GM18909 (cell line): ENCODE measurements at regions not wholly inside any gene's neighbourhood (a gene's known extent, or its start where the extent isn't known, plus 50 kb on each side); places are given as distances from the start of the nearest gene placed in this dataset.

Experiments used
- ATAC-seq: cut with Tn5 transposase; IDR thresholded peaks from one replicate; pipeline ENCODE4 v1.9.1; 2021; ENCODE audit warnings: mild to moderate bottlenecking; ENCODE audit not compliant: unreplicated experiment, poor library complexity

DNA sequence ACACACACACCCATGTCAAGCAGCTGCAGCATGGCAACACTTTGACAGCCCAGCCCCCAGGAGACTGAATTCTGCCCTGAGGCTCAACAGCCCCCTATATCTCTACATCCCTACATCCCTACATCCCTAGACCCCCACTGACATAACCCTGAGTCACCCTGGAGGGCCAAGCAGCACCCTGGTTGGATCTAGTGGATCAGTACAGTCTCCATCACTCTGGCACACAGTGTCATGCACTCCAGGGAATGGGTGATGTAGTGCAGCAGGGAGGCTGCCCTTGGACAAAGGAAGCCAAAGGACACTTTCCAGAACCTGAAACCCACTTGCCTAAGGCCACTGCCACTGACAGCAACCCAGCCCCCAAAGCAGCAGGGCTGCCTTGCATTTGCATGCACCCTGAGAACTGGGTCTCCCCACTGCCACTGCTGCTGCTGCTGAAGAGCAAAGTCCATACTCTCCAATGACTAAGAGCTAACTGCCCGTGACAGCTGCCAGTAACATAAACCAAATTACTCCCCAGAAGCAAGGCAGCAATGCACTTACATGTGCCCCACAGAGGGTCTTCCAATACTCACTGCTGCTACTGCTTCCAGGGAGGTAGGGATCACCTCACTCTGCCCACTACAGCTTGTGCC is 681.6 kb upstream of the KLHL29 start:
- ATAC-seq: no peak

GRCh38 chr2:22719396-22719795 is 665.6 kb upstream of the KLHL29 start:
- no peak for ATAC-seq

DNA sequence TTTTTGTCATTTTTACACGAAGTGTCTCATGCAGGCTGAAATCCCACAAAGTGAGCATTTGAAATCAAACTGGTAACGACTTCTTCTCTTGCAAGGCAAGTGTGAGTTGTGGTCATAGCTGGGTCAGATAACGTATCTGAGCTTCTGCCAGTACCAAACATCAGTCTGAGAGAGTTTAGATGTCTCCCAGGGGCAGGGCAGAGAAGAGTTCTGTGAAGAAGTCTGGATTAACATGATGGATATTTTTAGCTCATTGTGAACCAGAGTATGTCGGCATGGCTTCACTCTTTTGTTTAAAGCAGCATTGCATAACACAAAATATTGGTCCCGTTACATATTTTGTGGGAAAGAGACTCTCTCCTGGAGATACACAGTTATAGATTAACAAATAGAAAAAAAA is 655.5 kb upstream of the KLHL29 start:
- ATAC-seq: no peak

DNA sequence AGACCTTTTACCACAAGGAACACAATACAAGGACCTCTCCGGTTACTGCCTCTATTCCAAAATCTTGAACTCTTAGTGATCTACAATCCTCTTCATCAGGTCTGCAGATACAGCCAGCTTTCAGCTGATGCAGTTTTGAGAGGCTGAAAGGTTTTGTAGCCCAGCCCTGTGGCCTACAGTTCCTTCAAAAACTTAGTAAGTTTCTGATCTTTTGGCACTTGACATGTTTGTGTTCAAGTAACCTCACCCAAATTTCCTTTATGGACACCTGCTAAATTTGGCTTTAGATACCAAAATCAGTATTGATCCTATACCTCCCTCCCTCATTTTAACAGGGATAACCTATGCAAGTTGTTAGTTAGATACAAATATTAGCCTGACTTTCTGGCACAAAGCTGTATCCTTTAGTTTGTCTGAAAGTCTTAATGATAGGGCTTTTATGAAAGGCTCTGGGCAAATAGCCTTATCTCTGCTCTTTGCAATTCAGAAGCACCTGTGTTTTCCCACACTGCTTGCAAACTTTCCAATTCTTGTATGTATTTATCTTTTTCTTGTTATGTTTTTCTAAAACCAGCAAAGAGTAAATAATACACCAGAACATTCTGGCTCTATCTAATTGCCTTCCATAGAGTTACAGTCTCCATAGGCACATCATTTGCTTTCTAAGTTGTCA is 650.5 kb upstream of the KLHL29 start:
- no peak for ATAC-seq

- ATAC-seq: no peak
Observed at GRCh38 chr2:22737144-22737543, 647.8 kb upstream of the KLHL29 start.

DNA sequence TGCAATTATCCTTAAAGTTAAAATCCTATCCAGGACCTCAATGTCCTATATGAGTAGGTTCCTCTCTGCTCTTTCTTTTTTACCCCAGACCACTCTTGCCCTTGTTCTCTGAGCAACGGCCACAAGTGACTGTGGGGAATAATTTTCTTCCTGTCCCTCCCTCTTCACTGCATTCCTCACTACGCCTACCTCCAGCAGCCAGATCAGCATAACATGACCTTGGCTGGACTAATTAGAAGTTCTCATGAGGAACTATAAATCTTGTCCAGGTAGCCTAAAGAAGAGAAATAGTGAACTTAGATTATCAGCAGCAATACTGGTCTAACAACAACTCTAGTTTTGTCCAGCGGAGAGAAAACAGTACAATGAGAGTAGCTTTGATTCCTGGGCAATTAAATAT is 643.8 kb upstream of the KLHL29 start:
- no peak for ATAC-seq

DNA sequence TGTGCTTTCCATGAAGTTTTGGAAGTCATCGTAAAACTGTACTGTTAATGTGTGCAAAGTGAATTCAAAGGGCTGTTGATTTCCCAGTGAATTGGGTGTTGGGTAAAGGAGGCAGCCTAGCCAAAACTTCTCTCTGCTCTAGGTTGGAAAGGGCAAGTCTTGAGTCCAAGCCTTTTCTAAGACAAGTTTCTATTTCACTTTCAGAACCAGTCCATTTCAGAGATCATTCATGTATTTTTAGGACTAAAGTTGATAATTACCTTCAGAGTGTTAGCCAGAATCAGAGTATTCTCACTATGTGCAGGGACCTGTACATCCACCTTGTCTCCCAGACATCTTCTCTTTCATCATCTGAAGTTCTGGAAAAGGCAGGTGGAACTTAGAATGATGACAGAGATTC is 636.1 kb upstream of the KLHL29 start:
- ATAC-seq: peak; percentile 78

GRCh38 chr2:22753476-22753875 is 631.5 kb upstream of the KLHL29 start:
- ATAC-seq: no peak

DNA sequence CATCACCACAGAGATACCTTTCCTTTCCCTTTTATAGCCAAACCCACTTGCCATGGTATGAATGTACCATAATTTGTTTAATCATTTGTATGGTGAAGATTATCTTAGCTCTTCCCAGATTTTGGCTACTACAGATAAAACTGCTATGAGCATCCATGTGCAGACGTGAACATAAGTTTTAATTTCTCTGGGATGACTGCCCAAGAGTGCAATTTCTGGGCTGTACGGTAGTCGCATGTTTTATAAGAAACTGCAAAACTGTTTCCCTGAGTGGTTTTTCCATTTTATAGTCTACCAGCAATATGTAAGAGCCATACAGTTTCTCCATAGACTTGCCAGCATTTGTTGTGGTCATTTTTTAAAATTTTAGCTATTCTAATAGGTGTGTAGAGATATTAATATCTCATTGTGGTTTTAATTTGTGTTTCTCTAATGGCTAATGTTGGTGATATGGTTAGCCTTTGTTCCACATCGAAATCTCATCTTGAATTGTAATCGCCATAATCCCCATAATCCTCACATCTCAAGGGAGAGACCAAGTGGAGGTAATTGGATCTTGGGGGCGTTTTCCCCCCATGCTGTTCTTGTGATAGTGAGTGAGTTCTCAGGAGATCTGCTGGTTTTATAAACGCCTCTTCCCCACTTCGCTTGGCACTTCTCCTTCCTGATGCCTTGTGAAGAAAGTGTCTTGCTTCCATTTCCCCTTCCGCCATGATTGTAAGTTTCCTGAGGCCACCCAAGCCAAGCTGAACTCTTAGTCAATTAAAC is 628.5 kb upstream of the KLHL29 start:
- no peak for ATAC-seq

DNA sequence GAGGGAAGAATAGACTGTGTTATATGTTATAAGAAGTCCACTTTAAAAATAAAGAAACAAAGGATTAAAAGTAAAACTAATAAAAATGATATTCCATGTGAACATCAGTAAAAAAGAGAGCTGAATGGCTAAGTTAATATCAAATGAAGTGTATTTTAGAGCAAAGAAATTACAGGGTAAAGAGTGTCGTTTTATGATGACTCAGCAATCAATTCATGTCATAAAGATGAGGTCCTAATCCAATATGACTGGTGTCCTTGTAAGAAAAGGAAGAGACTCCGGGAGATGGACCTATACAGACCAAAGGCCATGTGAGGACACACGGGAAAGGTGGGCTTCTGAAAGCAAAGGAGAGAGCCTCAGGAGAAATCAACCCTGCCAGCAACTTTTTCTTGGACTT is 615.5 kb upstream of the KLHL29 start:
- ATAC-seq: no peak

GRCh38 chr2:22784566-22784965 is 600.4 kb upstream of the KLHL29 start:
- ATAC-seq: no peak

DNA sequence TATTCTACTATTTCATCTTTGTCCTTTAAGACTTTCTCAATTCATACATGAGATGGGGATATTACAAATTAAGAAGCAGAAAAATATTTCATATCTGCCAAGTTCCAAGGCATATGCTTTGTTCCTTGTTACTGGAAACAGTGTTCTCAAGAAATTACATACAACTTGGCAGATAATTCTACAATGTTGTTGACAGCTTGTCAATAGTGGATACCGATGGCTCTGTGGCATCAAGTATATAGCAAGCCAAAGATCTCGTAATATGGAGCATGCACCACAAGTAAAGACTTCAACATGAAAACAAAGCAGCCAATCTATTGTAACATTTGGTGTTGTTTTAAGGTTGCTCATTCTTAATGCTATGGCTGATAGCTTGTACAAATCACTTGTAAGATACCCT is 598.2 kb upstream of the KLHL29 start:
- ATAC-seq: no peak

GRCh38 chr2:22787745-22788144 is 597.2 kb upstream of the KLHL29 start:
- no peak for ATAC-seq

GRCh38 chr2:22788749-22789327 is 596.1 kb upstream of the KLHL29 start:
- no peak for ATAC-seq

- ATAC-seq: no peak
Observed at GRCh38 chr2:22795287-22795866, 589.6 kb upstream of the KLHL29 start.

DNA sequence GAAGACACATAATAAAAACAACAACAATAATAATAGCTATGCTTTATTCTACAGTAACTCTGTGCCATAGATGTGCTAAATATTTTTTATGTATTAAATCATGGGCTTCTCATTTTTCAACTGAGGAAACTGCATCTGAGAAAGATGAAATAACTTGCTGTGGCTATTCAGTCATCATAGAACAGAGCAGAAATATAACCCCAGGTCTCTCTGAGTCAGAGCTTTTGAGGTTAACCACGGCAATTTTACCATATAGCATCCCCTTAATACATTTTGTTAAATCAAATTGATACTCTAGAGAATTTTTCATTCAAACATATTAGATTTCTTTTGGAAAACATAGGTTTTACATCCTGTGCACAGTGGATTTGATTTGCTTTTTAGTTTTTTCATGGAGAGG is 586.6 kb upstream of the KLHL29 start:
- ATAC-seq: no peak

DNA sequence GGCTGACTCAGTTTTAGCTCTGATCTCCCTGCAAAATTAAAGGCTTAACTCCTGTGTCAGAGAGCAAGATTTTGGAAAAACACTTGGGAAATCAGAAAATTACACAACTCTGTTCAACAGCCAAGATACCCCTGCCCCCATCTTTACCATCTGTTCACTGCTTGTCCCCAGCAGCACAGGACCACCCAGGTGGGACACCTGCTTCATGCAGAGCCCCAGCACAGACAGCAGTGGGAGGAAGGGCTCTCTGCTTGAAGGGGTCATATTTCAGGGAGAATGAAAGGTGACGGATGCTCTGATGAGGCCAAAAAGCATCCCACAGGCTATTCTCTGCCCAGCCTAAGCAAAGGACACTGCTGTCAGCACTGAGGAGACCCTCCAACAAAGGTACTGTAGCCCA is 584.6 kb upstream of the KLHL29 start:
- ATAC-seq: no peak

GRCh38 chr2:22801071-22801470 is 583.9 kb upstream of the KLHL29 start:
- ATAC-seq: no peak

- no peak for ATAC-seq
Observed at GRCh38 chr2:22801970-22802369, 583.0 kb upstream of the KLHL29 start.

DNA sequence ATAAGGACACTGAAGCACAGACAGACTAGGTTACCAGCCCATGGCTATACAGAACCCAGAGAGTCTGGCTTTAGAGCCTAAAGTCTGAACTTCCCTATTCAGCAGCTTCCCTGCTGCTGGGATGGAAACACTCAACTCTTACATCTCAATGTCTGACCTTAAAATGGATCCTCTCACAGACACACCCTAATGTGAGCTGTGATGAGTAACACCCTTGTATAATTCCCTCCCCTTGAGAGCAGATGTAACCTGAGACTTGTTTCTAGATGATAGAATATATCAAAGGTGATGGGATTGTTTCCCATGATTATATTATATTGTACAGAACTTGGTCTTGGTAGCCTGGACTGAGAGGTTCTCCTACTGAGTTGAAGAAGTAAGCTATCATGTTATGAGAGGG is 577.1 kb upstream of the KLHL29 start:
- no peak for ATAC-seq

GRCh38 chr2:22810602-22811001 is 574.4 kb upstream of the KLHL29 start:
- ATAC-seq: no peak
